ENCODE measurements at regions not wholly inside any gene's neighbourhood (a gene's known extent, or its start where the extent isn't known, plus 50 kb on each side); places are given as distances from the start of the nearest gene placed in this dataset.

DNA sequence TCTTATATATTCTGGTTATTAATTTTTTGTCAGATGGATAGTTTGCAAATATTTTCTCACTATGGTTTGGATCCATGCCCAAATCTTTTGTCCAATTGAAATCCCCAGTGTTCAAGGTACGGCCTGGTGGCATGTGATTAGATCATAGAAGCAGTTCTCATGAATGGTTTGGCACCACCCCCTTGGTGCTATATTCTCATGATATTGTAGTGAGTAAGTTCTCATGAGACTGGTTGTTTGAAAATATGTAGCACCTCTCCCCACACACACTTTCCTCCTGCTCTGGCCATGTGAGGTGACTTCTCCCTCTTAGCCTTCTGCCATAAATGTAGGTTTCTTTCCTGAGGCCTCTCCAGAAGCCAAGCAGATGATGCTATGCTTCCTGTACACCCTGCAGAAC is 107.7 kb upstream of the KYNU start:
- H3K4me1 Mint-ChIP-seq (ENCODE audit: insufficient read depth, unreplicated experiment) = no peaks in the 10 kb centered on the region
- peaks cover 42% of the 10 kb centered on the region for H3K9me3 Mint-ChIP-seq (ENCODE audit: unreplicated experiment)
- no peaks in the 10 kb centered on the region for H3K36me3 Mint-ChIP-seq (ENCODE audit: insufficient read depth, unreplicated experiment)
- no peak overlapping the region for H3K4me3 Mint-ChIP-seq (ENCODE audit: unreplicated experiment)
- TF ChIP-seq, protein P1, sequence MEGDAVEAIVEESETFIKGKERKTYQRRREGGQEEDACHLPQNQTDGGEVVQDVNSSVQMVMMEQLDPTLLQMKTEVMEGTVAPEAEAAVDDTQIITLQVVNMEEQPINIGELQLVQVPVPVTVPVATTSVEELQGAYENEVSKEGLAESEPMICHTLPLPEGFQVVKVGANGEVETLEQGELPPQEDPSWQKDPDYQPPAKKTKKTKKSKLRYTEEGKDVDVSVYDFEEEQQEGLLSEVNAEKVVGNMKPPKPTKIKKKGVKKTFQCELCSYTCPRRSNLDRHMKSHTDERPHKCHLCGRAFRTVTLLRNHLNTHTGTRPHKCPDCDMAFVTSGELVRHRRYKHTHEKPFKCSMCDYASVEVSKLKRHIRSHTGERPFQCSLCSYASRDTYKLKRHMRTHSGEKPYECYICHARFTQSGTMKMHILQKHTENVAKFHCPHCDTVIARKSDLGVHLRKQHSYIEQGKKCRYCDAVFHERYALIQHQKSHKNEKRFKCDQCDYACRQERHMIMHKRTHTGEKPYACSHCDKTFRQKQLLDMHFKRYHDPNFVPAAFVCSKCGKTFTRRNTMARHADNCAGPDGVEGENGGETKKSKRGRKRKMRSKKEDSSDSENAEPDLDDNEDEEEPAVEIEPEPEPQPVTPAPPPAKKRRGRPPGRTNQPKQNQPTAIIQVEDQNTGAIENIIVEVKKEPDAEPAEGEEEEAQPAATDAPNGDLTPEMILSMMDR (IDR thresholded peaks at IDR 0.05; ENCODE audit: unreplicated experiment) = no peak
- no peaks in the 10 kb centered on the region for H3K27me3 Mint-ChIP-seq (ENCODE audit: insufficient read depth, unreplicated experiment)
- ChIA-PET CTCF (interaction anchor here (0.6 kb wide), 1 partner anchor 91 kb away, joined by 4 read pairs; no protein-coding TSS in a partner anchor), POLR2A (no interaction called here)
- no TSS peak for BruUV-seq (replicated peaks)
- intact Hi-C loops (cut with micrococcal nuclease) = no loop called here
- no peak overlapping the region for H3K27ac Mint-ChIP-seq (ENCODE audit: low read depth, unreplicated experiment)
- no peak for DNase-seq (ENCODE audit: unreplicated experiment)

DNA sequence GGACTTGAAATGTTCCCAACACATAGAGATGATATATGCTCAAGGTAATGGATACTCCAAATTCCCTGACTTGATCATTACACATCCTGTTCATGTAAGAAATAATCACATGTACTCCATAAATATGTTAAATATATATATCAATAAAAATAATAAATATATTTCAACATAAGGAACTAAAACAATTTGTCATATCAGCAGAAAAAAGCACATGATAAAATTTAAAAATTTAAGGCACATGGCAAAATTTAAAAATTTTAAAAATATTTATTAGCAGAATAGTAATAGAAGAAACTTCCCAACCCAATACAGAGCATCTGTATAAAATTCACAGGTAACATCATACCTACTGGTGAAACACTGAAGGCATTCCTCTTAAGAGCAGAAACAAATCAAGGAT is 109.6 kb upstream of the KYNU start:
- TF ChIP-seq, protein P1 (IDR thresholded peaks at IDR 0.05; ENCODE audit: unreplicated experiment) = no peak
- no peaks in the 10 kb centered on the region for H3K4me1 Mint-ChIP-seq (ENCODE audit: insufficient read depth, unreplicated experiment)
- H3K9me3 Mint-ChIP-seq (ENCODE audit: unreplicated experiment) = peaks cover 33% of the 10 kb centered on the region
- POLR2A ChIA-PET = no interaction called here
- H3K27ac Mint-ChIP-seq (ENCODE audit: low read depth, unreplicated experiment) = no peak overlapping the region
- no peak overlapping the region for H3K4me3 Mint-ChIP-seq (ENCODE audit: unreplicated experiment)
- BruUV-seq (replicated peaks) = no TSS peak
- no peaks in the 10 kb centered on the region for H3K27me3 Mint-ChIP-seq (ENCODE audit: insufficient read depth, unreplicated experiment)
- H3K36me3 Mint-ChIP-seq (ENCODE audit: insufficient read depth, unreplicated experiment) = no peaks in the 10 kb centered on the region
- CTCF ChIA-PET = interaction anchor here (0.6 kb wide), 1 partner anchor 1250 kb away, joined by 3 read pairs; no protein-coding TSS in a partner anchor
- DNase-seq (ENCODE audit: unreplicated experiment) = no peak
- intact Hi-C loops (cut with micrococcal nuclease) = no loop called here

DNA sequence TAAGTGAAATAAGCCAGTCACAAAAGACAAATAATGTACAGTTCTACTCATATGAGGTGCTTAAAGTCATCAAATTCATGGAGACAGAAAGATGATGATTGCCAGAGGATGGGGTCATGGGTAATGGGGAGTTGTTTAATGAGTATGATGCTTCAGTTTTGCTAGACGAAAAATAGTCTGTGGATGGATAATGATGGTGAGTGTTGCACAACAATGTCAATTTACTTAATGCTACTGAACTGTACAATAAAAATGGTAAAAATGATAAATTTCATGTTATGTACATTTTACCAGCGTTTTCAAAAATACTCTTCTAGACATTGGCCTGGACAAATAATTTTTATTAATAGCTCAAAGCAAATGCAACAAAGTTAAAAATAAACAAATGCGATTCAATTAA is 118.5 kb upstream of the KYNU start:
- Mint-ChIP-seq H3K4me3 (ENCODE audit: unreplicated experiment) (no peak overlapping the region), H3K36me3 (ENCODE audit: insufficient read depth, unreplicated experiment) (no peaks in the 10 kb centered on the region), H3K27me3 (ENCODE audit: insufficient read depth, unreplicated experiment) (no peaks in the 10 kb centered on the region), H3K9me3 (ENCODE audit: unreplicated experiment) (peaks cover 8% of the 10 kb centered on the region), H3K4me1 (ENCODE audit: insufficient read depth, unreplicated experiment) (peaks cover 7% of the 10 kb centered on the region), H3K27ac (ENCODE audit: low read depth, unreplicated experiment) (no peak overlapping the region)
- ChIA-PET POLR2A (interaction anchor here (0.5 to 0.7 kb wide), 3 partner anchors 98 to 110 kb away, joined by 3 to 5 read pairs (median 4); no protein-coding TSS in a partner anchor), CTCF (no interaction called here)
- no TSS peak for BruUV-seq (replicated peaks)
- TF ChIP-seq, protein P1 (IDR thresholded peaks at IDR 0.05; ENCODE audit: unreplicated experiment) = no peak
- intact Hi-C loops (cut with micrococcal nuclease) = no loop called here
- no peak for DNase-seq (ENCODE audit: unreplicated experiment)

DNA sequence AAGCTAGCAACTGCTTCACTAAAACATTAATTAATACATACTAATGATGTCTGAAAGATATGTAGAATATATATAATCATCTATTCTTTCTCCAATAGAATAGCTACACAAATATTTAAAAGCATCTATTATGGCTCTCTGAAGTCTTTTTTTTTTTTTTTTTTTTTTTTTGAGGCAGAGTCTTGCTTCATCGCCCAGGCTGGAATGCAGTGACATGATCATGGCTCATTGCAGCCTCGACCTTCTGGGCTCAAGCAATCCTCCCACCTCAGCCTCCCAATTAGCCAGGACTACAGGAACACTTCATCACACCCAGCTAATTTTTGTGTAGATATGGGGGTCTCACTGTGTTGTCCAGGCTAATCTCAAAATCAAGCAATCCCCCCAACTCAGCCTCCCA is 120.4 kb upstream of the KYNU start:
- CTCF ChIA-PET = no interaction called here
- H3K27ac Mint-ChIP-seq (ENCODE audit: low read depth, unreplicated experiment) = no peak overlapping the region
- no peaks in the 10 kb centered on the region for H3K9me3 Mint-ChIP-seq (ENCODE audit: unreplicated experiment)
- H3K4me1 Mint-ChIP-seq (ENCODE audit: insufficient read depth, unreplicated experiment) = peaks cover 7% of the 10 kb centered on the region
- BruUV-seq (replicated peaks) = no TSS peak
- DNase-seq (ENCODE audit: unreplicated experiment) = no peak
- no peaks in the 10 kb centered on the region for H3K27me3 Mint-ChIP-seq (ENCODE audit: insufficient read depth, unreplicated experiment)
- no peak overlapping the region for H3K4me3 Mint-ChIP-seq (ENCODE audit: unreplicated experiment)
- intact Hi-C loops (cut with micrococcal nuclease) = no loop called here
- POLR2A ChIA-PET = interaction anchor here (0.9 to 1.1 kb wide), 2 partner anchors 12 to 122 kb away, joined by 3 to 4 read pairs; no protein-coding TSS in a partner anchor
- H3K36me3 Mint-ChIP-seq (ENCODE audit: insufficient read depth, unreplicated experiment) = no peaks in the 10 kb centered on the region
- TF ChIP-seq, protein P1 (IDR thresholded peaks at IDR 0.05; ENCODE audit: unreplicated experiment) = no peak

Measured in MCF 10A (cell line).